Right lobe of liver (tissue), 6 donors: ENCODE measurements at regions not wholly inside any gene's neighbourhood (a gene's known extent, or its start where the extent isn't known, plus 50 kb on each side); places are given as distances from the start of the nearest gene placed in this dataset.

Experiments
- ATAC-seq, 4 donors: fragments of 200-7000 bp; cut with Tn5 transposase; one replicate each; pipeline ENCODE4 v1.9.1; 2020; ENCODE audit warnings: mild to moderate bottlenecking in 4 of 4, moderate library complexity in 4 of 4
- DNase-seq, 3 donors: peaks; one replicate each; pipeline ENCODE4 v3.0.0-alpha.2; 2020
- H3K27ac ChIP-seq, 3 donors: fragments of 200-600 bp; one replicate each; pipeline ENCODE4 v1.8.0; 2022
- H3K27me3 ChIP-seq, 2 donors: fragments of 200-600 bp; one replicate each; pipeline ENCODE4 v1.8.0; 2022
- H3K36me3 ChIP-seq, 4 donors: fragments of 200-600 bp; sonication (generic) in 1 of 4; one replicate each; pipeline versions ENCODE4 v1.5.1 to v1.8.0; 2017 to 2022; ENCODE audit warnings: control low read depth in 1 of 4
- H3K4me1 ChIP-seq, 4 donors: fragments of 200-600 bp; sonication (generic) in 1 of 4; one replicate each; pipeline versions ENCODE4 v1.5.1 to v1.8.0; 2017 to 2022; ENCODE audit warnings: control low read depth in 1 of 4
- H3K4me3 ChIP-seq, 3 donors: fragments of 200-600 bp; one replicate each; pipeline ENCODE4 v1.8.0; 2022
- H3K9me3 ChIP-seq, 4 donors: fragments of 200-600 bp; sonication (generic) in 1 of 4; one replicate each; pipeline versions ENCODE4 v1.5.1 to v1.8.0; 2017 to 2022; ENCODE audit warnings: control low read depth in 1 of 4
- POLR2A ChIP-seq: fragments of 450-650 bp; IDR thresholded peaks from one replicate; pipeline ENCODE4 v1.6.1; 2017; ENCODE audit warnings: antibody characterized with exemption, mild to moderate bottlenecking
- WGBS: methylation state at CpG from one replicate; pipeline ENCODE4 v1.1.6; 2018; ENCODE audit warnings: low coverage, low lambda C conversion rate; ENCODE audit not compliant: insufficient coverage; ENCODE audit errors: missing lambda C conversion rate; 5-methylcytosine and 5-hydroxymethylcytosine counted together
- intact Hi-C, 2 donors: fragments of 100-400 bp; cut with DNase I; formaldehyde crosslinking; loops; one replicate each; pipeline versions ENCODE4 v1.11.2 to v1.14.1; 2022
- TF ChIP-seq, protein P1 (sequence below), 4 donors: fragments of 200-600 bp in 3 of 4; fragments of 450-650 bp in 1 of 4; IDR thresholded peaks; one replicate each; pipeline versions ENCODE4 v1.5.1 to v1.8.0; 2016 to 2022; ENCODE audit warnings: antibody characterized with exemption in 4 of 4, mild to moderate bottlenecking in 2 of 4
- donor health status: DM: no; HTN: yes; CAD: no.
- donor health status: DM: no; HTN: no; CAD: no.
- donor health status: DM: no; HTN: no; CAD: no.
- donor health status: DM: no; HTN: yes; CAD: no.
- donor health status: DM: no; HTN: yes; CAD: no.

DNA sequence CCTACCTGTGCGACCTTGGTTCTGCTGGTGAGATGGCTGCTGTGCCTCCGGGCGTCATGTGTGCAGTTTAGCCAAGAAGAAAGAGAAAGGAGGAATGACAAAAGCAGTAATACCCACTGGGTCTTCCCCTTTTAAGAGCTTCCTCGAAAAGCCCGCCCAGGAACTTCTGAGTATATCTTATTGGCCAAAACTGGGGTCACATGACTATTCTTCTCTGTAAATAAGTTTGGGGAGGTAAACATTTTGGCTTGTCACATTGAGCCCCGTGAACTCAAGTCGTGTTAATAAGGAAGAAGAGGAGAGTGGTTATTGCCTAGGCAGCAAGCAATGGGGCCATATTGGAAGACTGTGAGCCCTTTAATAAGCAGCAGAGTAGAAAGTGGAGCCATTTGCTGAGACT is 130.4 kb upstream of the ECI2 start:
- intact Hi-C loops = no loop called here
- DNase-seq (no peak), ATAC-seq (no peak)
- TF ChIP-seq, protein P1, sequence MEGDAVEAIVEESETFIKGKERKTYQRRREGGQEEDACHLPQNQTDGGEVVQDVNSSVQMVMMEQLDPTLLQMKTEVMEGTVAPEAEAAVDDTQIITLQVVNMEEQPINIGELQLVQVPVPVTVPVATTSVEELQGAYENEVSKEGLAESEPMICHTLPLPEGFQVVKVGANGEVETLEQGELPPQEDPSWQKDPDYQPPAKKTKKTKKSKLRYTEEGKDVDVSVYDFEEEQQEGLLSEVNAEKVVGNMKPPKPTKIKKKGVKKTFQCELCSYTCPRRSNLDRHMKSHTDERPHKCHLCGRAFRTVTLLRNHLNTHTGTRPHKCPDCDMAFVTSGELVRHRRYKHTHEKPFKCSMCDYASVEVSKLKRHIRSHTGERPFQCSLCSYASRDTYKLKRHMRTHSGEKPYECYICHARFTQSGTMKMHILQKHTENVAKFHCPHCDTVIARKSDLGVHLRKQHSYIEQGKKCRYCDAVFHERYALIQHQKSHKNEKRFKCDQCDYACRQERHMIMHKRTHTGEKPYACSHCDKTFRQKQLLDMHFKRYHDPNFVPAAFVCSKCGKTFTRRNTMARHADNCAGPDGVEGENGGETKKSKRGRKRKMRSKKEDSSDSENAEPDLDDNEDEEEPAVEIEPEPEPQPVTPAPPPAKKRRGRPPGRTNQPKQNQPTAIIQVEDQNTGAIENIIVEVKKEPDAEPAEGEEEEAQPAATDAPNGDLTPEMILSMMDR (IDR thresholded peaks at IDR 0.05) = no peak
- no peak for TF ChIP-seq POLR2A
- Histone ChIP-seq H3K4me3 (no peak overlapping the region), H3K4me1 (no peaks in the 10 kb centered on the region), H3K27ac (no peak overlapping the region), H3K9me3 (no peaks in the 10 kb centered on the region), H3K36me3 (no peaks in the 10 kb centered on the region), H3K27me3 (no peaks in the 10 kb centered on the region)
- WGBS = 73% methylated on average over 7 of the region's 7 CpGs

DNA sequence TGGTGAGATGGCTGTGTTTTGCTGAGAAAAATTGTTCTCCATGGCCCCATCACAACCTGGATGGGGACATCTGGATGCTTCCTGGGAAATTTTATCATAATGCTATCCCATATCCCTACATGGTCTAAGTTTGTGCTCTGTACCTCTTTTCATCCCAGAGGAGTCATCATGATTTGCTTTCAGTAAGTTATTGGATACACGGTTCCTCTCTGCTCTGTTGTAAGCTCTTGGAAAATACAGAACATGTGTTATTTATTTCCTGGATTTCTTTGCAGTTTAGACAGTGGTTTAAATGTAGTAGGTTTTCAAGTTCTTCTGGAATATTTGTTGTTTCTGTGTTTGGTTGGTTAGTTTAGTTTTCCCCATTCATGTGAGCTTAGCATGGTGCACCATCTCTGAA is 129.2 kb upstream of the ECI2 start:
- intact Hi-C loops = no loop called here
- no peak for DNase-seq
- WGBS = 86% methylated on average over 1 of the region's 1 CpG
- no peak for ATAC-seq
- TF ChIP-seq POLR2A = no peak
- TF ChIP-seq, protein P1 (IDR thresholded peaks at IDR 0.05) = no peak
- H3K4me3 ChIP-seq = no peak overlapping the region
- H3K9me3 ChIP-seq = no peaks in the 10 kb centered on the region
- no peaks in the 10 kb centered on the region for H3K36me3 ChIP-seq
- H3K27me3 ChIP-seq = no peaks in the 10 kb centered on the region
- no peak overlapping the region for H3K27ac ChIP-seq
- H3K4me1 ChIP-seq = no peaks in the 10 kb centered on the region

DNA sequence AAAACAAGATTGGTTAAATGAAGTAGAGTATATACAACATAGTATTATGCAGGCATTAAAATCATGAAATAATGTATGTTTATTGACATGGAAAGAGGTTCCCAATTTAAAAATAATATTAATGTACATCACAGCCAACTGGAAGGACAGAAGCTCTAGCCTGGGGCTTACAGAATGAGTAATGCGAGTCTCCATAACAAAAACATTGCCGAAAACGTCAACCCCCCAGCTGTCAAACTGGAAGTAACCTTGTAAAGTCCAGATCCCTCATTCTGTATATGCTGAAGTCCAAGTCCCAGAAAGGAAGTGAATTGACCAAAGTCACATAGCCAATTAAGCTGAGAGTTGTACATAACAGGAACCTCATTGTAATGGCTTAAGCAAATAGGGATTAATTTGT is 128.7 kb upstream of the ECI2 start:
- H3K4me3 ChIP-seq = no peak overlapping the region
- H3K36me3 ChIP-seq = no peaks in the 10 kb centered on the region
- H3K4me1 ChIP-seq = no peaks in the 10 kb centered on the region
- no peaks in the 10 kb centered on the region for H3K9me3 ChIP-seq
- H3K27ac ChIP-seq = no peak overlapping the region
- WGBS = 50% methylated on average over 3 of the region's 3 CpGs
- H3K27me3 ChIP-seq = no peaks in the 10 kb centered on the region
- no peak for DNase-seq
- intact Hi-C loops = no loop called here
- ATAC-seq = no peak
- no peak for TF ChIP-seq POLR2A
- TF ChIP-seq, protein P1 (IDR thresholded peaks at IDR 0.05) = no peak

DNA sequence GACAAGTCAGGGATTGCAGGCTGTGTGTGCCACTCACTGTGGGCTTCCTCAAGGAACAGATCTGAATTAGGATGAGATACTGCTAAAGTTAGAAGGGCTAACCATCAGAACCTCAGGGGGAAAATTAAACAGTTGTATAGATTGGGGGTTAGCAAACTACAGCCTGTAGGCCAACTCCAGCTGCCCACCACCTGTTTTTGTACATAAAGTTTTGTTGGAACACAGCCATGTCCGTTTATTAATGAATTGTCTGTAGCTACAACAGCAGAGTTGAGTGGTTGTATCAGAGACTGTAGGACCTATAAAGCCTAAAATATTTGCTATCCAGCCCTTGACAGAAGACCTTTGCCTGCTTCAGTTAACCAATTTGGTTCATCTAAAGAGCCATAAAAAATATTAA is 127.2 kb upstream of the ECI2 start:
- no peak for DNase-seq
- H3K27me3 ChIP-seq = no peaks in the 10 kb centered on the region
- intact Hi-C loops = no loop called here
- no peaks in the 10 kb centered on the region for H3K4me1 ChIP-seq
- WGBS = 60% methylated on average over 1 of the region's 1 CpG
- no peaks in the 10 kb centered on the region for H3K9me3 ChIP-seq
- H3K27ac ChIP-seq = no peak overlapping the region
- no peaks in the 10 kb centered on the region for H3K36me3 ChIP-seq
- TF ChIP-seq, protein P1 (IDR thresholded peaks at IDR 0.05) = no peak
- TF ChIP-seq POLR2A = no peak
- H3K4me3 ChIP-seq = no peak overlapping the region
- ATAC-seq = no peak

DNA sequence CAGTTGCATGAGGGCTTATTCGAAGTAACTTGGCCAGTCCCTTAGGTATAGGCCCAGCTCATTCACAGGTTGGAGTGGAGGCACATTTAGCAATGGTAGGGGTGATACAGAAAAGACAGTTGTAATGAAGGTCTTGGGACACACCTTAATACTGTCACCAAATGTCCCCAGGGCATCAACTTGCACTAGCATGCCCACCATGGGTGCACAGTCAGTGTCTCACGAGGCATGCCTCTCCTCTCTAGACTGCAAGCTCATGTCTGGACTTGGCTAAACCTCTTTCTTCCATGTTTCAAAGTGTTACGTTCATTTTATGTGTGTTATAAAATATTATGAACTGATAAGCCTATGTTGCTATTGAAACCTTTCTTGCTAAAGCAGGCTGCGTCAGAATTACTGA is 124.0 kb upstream of the ECI2 start:
- no peaks in the 10 kb centered on the region for H3K36me3 ChIP-seq
- TF ChIP-seq, protein P1 (IDR thresholded peaks at IDR 0.05) = no peak
- TF ChIP-seq POLR2A = no peak
- H3K4me1 ChIP-seq = no peaks in the 10 kb centered on the region
- intact Hi-C loops = no loop called here
- 75% methylated on average over 4 of the region's 4 CpGs for WGBS
- no peak for DNase-seq
- no peak overlapping the region for H3K4me3 ChIP-seq
- H3K9me3 ChIP-seq = no peaks in the 10 kb centered on the region
- no peak for ATAC-seq
- no peak overlapping the region for H3K27ac ChIP-seq
- no peaks in the 10 kb centered on the region for H3K27me3 ChIP-seq
